ENCODE measurements at regions not wholly inside any gene's neighbourhood (a gene's known extent, or its start where the extent isn't known, plus 50 kb on each side); places are given as distances from the start of the nearest gene placed in this dataset.
A peak's percentile ranks its signal among the peaks of the same experiment; 100 is the strongest.

DNA sequence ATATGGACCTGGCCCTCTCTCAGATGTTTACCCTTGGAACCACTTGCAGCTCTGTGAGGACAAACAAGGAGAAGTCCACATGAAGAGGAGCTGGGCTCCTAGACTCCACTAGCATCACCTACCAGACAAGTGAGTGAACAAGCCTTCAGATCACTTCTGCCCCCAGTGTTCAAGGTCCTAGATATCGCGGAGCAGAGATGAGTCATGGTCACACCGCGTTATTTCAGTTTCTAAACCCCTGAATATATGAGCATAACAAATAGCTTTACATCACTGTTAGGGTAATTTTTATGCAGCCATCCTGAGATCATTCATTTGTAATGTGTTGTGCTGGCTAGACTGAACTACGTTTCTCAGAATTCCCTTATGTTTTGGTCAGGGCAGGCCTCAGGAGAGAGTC lies 77.0 kb upstream of the DAP start:
- TF ChIP-seq, protein P1, sequence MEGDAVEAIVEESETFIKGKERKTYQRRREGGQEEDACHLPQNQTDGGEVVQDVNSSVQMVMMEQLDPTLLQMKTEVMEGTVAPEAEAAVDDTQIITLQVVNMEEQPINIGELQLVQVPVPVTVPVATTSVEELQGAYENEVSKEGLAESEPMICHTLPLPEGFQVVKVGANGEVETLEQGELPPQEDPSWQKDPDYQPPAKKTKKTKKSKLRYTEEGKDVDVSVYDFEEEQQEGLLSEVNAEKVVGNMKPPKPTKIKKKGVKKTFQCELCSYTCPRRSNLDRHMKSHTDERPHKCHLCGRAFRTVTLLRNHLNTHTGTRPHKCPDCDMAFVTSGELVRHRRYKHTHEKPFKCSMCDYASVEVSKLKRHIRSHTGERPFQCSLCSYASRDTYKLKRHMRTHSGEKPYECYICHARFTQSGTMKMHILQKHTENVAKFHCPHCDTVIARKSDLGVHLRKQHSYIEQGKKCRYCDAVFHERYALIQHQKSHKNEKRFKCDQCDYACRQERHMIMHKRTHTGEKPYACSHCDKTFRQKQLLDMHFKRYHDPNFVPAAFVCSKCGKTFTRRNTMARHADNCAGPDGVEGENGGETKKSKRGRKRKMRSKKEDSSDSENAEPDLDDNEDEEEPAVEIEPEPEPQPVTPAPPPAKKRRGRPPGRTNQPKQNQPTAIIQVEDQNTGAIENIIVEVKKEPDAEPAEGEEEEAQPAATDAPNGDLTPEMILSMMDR (conservative IDR thresholded peaks at IDR 0.05; ENCODE audit: low read depth, low read length) = no peak
- no peak overlapping the region for H3K4me3 ChIP-seq (ENCODE audit: low read depth, low read length)
- no peak for DNase-seq (ENCODE audit: low read depth)

DNA sequence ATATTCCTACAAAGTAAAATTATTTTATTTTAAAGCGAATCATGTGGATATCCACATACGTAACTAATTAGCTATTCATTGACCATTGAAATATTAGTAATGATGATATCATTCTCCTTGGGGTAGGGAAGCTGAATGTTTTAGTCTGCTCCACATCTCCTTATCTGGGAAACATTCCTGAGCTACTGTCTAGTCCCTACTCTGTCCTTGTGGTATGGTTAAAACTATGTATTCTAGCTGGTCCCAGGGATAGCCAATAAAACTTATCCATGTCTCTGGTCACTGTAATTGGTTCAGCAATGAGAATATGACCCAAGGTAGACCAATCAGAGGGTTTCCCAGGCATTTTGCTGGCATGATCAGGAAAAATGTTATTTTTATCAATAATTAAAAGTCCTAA lies 76.0 kb upstream of the DAP start:
- TF ChIP-seq, protein P1 (conservative IDR thresholded peaks at IDR 0.05; ENCODE audit: low read depth, low read length) = no peak
- no peak for DNase-seq (ENCODE audit: low read depth)
- no peak overlapping the region for H3K4me3 ChIP-seq (ENCODE audit: low read depth, low read length)

DNA sequence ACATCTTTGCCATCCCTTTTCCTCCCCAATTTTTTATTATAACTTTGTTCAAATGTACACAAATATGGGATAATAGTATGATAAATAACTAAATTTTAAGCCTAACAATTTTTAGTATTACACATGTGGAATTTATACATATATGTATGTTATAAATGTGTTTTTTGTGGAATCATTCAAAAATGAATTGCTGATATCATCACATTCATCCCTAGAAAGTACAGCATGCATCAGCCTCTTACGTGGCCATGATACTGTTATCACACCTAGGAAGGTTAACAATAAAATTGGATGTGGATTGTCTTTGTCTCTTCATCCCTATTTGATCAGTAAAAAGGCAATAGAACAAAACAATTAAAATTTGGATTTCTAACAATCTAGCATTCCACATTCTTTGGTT lies 73.7 kb upstream of the DAP start:
- DNase-seq (ENCODE audit: low read depth) = no peak
- no peak overlapping the region for H3K4me3 ChIP-seq (ENCODE audit: low read depth, low read length)
- TF ChIP-seq, protein P1 (conservative IDR thresholded peaks at IDR 0.05; ENCODE audit: low read depth, low read length) = no peak

DNA sequence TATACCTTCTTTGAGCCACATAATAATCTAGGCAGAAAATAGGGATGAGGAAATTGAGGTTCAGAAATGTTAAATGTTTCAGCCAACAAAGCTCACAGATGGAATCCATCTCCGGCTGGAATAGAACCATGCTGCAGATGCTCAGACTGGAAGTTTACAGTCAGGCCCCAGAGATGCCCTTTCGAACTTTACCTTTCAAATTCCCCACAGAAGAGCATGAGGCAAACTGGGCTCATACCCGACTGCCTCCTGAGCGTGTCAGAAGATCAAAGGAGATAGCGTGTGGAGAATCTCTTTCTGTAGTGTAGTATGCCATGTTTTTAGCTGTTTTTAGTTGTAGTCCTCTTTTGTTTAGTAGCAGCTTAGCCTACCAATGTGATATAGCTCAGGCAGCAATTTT lies 72.0 kb upstream of the DAP start:
- no peak for DNase-seq (ENCODE audit: low read depth)
- TF ChIP-seq, protein P1 (conservative IDR thresholded peaks at IDR 0.05; ENCODE audit: low read depth, low read length) = no peak
- no peak overlapping the region for H3K4me3 ChIP-seq (ENCODE audit: low read depth, low read length)

DNA sequence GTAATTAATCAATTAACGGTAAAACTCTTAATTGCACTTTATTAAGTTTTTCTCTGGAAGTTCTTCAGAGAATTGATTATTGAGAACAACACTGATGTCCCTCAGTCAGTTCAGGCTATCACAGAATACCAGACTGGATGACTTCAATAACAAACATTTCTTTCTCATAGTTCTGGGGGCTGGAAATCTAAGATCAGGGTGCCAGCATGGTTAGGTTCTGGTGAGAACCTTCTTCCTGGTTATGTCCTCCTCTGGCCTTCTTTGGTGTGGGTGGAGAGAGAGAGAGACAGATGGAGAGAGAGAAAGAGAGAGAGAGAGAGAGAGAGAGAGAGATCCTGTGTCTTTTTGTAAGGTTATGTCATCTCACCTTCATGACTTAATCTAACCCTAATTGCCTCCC lies 71.4 kb upstream of the DAP start:
- no peak for DNase-seq (ENCODE audit: low read depth)
- no peak overlapping the region for H3K4me3 ChIP-seq (ENCODE audit: low read depth, low read length)
- TF ChIP-seq, protein P1 (conservative IDR thresholded peaks at IDR 0.05; ENCODE audit: low read depth, low read length) = no peak

DNA sequence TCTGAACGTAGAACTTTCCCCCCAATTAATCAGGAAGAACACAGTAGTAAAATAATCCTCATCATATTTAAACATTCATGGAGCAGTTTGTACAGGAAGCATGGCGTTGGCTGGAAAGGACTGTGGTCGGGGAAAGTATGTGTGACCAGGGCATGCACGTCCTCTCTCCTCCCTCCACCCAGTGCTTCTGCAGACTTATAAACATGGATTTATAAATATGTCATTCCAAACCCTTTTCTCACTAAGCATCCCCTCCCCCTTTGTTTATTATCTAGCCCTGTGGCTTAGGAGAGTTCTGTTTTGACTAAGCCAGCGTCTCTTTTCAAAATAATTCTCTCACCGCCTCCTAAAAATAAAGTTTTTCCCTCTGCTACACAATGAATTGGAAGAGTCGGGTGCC lies 70.4 kb upstream of the DAP start:
- TF ChIP-seq, protein P1 (conservative IDR thresholded peaks at IDR 0.05; ENCODE audit: low read depth, low read length) = no peak
- no peak for DNase-seq (ENCODE audit: low read depth)
- no peak overlapping the region for H3K4me3 ChIP-seq (ENCODE audit: low read depth, low read length)

GRCh38 chr5:10828241-10828640 lies 67.2 kb upstream of the DAP start:
- TF ChIP-seq, protein P1 (conservative IDR thresholded peaks at IDR 0.05; ENCODE audit: low read depth, low read length) = no peak
- peak; percentile 35 for DNase-seq (ENCODE audit: low read depth)
- H3K4me3 ChIP-seq (ENCODE audit: low read depth, low read length) = no peak overlapping the region
